ENCODE measurements at regions not wholly inside any gene's neighbourhood (a gene's known extent, or its start where the extent isn't known, plus 50 kb on each side); places are given as distances from the start of the nearest gene placed in this dataset.

- no peaks in the 10 kb centered on the region for H3K9me3 ChIP-seq (ENCODE audit: insufficient read depth, low read depth, low read length)
- TF ChIP-seq EZH2phosphoT487 (IDR thresholded peaks at IDR 0.05; ENCODE audit: borderline replicate concordance): no peak
- no peak for TF ChIP-seq CTCF (conservative IDR thresholded peaks at IDR 0.05; ENCODE audit: low read length)
- H3K9ac ChIP-seq (ENCODE audit: low read depth, low read length, poor library complexity, severe bottlenecking): no peak overlapping the region
- no peaks in the 10 kb centered on the region for H3F3A ChIP-seq (ENCODE audit: low read depth)
- H2AFZ ChIP-seq (ENCODE audit: low read length): no peak overlapping the region
- H3K9me2 ChIP-seq (replicated peaks; ENCODE audit: low read depth, low read length): no peaks in the 10 kb centered on the region
- no peaks in the 10 kb centered on the region for H3K27me3 ChIP-seq (ENCODE audit: insufficient read depth, low read length, poor library complexity, severe bottlenecking)
- H3K4me2 ChIP-seq (ENCODE audit: low read depth, low read length, poor library complexity, severe bottlenecking): no peak overlapping the region
- H3K4me1 ChIP-seq (ENCODE audit: insufficient read depth, low read length, poor library complexity, severe bottlenecking): no peaks in the 10 kb centered on the region
- no peaks in the 10 kb centered on the region for H4K20me1 ChIP-seq (ENCODE audit: insufficient read depth, low read length, poor library complexity, severe bottlenecking)
- no peaks in the 10 kb centered on the region for H3K36me3 ChIP-seq (ENCODE audit: insufficient read depth, low read length)
- H3K79me2 ChIP-seq (ENCODE audit: insufficient read depth, low read length): no peaks in the 10 kb centered on the region
- no peak overlapping the region for H3K4me3 ChIP-seq (ENCODE audit: low read length, poor library complexity, severe bottlenecking)
Measured at GRCh38 chr7:47071866-47072265, 510.0 kb downstream of the TNS3 start.

- Histone ChIP-seq H3K4me1 (ENCODE audit: insufficient read depth, low read length, poor library complexity, severe bottlenecking) (no peaks in the 10 kb centered on the region), H3K9me2 (replicated peaks; ENCODE audit: low read depth, low read length) (no peaks in the 10 kb centered on the region), H3K27me3 (ENCODE audit: insufficient read depth, low read length, poor library complexity, severe bottlenecking) (no peaks in the 10 kb centered on the region), H3K9me3 (ENCODE audit: insufficient read depth, low read depth, low read length) (no peaks in the 10 kb centered on the region), H3K4me3 (ENCODE audit: low read length, poor library complexity, severe bottlenecking) (no peak overlapping the region), H2AFZ (ENCODE audit: low read length) (no peak overlapping the region), H4K20me1 (ENCODE audit: insufficient read depth, low read length, poor library complexity, severe bottlenecking) (no peaks in the 10 kb centered on the region), H3K4me2 (ENCODE audit: low read depth, low read length, poor library complexity, severe bottlenecking) (no peak overlapping the region), H3K79me2 (ENCODE audit: insufficient read depth, low read length) (no peaks in the 10 kb centered on the region), H3K9ac (ENCODE audit: low read depth, low read length, poor library complexity, severe bottlenecking) (no peak overlapping the region), H3K36me3 (ENCODE audit: insufficient read depth, low read length) (no peaks in the 10 kb centered on the region), H3F3A (ENCODE audit: low read depth) (no peaks in the 10 kb centered on the region)
- TF ChIP-seq EZH2phosphoT487 (IDR thresholded peaks at IDR 0.05; ENCODE audit: borderline replicate concordance) (no peak), CTCF (conservative IDR thresholded peaks at IDR 0.05; ENCODE audit: low read length) (no peak)
Measured at GRCh38 chr7:47069385-47070076, 512.4 kb downstream of the TNS3 start.

- H3K9me2 ChIP-seq (replicated peaks; ENCODE audit: low read depth, low read length): no peaks in the 10 kb centered on the region
- no peaks in the 10 kb centered on the region for H3F3A ChIP-seq (ENCODE audit: low read depth)
- H3K27me3 ChIP-seq (ENCODE audit: insufficient read depth, low read length, poor library complexity, severe bottlenecking): no peaks in the 10 kb centered on the region
- no peak overlapping the region for H3K9ac ChIP-seq (ENCODE audit: low read depth, low read length, poor library complexity, severe bottlenecking)
- TF ChIP-seq CTCF (conservative IDR thresholded peaks at IDR 0.05; ENCODE audit: low read length) (no peak), EZH2phosphoT487 (IDR thresholded peaks at IDR 0.05; ENCODE audit: borderline replicate concordance) (no peak)
- no peaks in the 10 kb centered on the region for H3K9me3 ChIP-seq (ENCODE audit: insufficient read depth, low read depth, low read length)
- H3K36me3 ChIP-seq (ENCODE audit: insufficient read depth, low read length): no peaks in the 10 kb centered on the region
- no peak overlapping the region for H3K4me3 ChIP-seq (ENCODE audit: low read length, poor library complexity, severe bottlenecking)
- no peaks in the 10 kb centered on the region for H3K79me2 ChIP-seq (ENCODE audit: insufficient read depth, low read length)
- H3K4me1 ChIP-seq (ENCODE audit: insufficient read depth, low read length, poor library complexity, severe bottlenecking): no peaks in the 10 kb centered on the region
- H3K4me2 ChIP-seq (ENCODE audit: low read depth, low read length, poor library complexity, severe bottlenecking): no peak overlapping the region
- H4K20me1 ChIP-seq (ENCODE audit: insufficient read depth, low read length, poor library complexity, severe bottlenecking): no peaks in the 10 kb centered on the region
- no peak overlapping the region for H2AFZ ChIP-seq (ENCODE audit: low read length)
Measured at GRCh38 chr7:47066976-47067614, 514.8 kb downstream of the TNS3 start.
